ENCODE measurements at regions not wholly inside any gene's neighbourhood (a gene's known extent, or its start where the extent isn't known, plus 50 kb on each side); places are given as distances from the start of the nearest gene placed in this dataset.
"Not testable (repeated sequence)": the region's sequence is repeated elsewhere in the genome, so short reads cannot be mapped to it uniquely, and the experiment has no call there.

GRCh38 chr9:120338340-120338739 lies 241.6 kb downstream of the CDK5RAP2 start:
- DNase-seq, result no peak

- DNase-seq, result no peak
These were observed 242.8 kb downstream of the CDK5RAP2 start for GRCh38 chr9:120337131-120337530.

GRCh38 chr9:120336753-120337090 lies 243.2 kb downstream of the CDK5RAP2 start:
- no peak for DNase-seq

- DNase-seq, result peak; percentile 34
These were observed 243.8 kb downstream of the CDK5RAP2 start for GRCh38 chr9:120336021-120336752.

GRCh38 chr9:120331913-120332312 lies 248.1 kb downstream of the CDK5RAP2 start:
- no peak for DNase-seq

- DNase-seq, result no peak
These were observed 249.9 kb downstream of the CDK5RAP2 start for GRCh38 chr9:120330031-120330430.

- no peak for DNase-seq
These were observed 252.6 kb downstream of the CDK5RAP2 start for GRCh38 chr9:120327322-120327721.

GRCh38 chr9:120326049-120326693 lies 253.8 kb downstream of the CDK5RAP2 start:
- no peak for DNase-seq

GRCh38 chr9:120324996-120325642 lies 254.8 kb downstream of the CDK5RAP2 start:
- DNase-seq, result peak; percentile 40

GRCh38 chr9:120324461-120324860 lies 255.5 kb downstream of the CDK5RAP2 start:
- DNase-seq, result no peak

- DNase-seq, result no peak
These were observed 256.8 kb downstream of the CDK5RAP2 start for GRCh38 chr9:120323125-120323524.

GRCh38 chr9:120319452-120319851 lies 260.5 kb downstream of the CDK5RAP2 start:
- DNase-seq, result no peak

GRCh38 chr9:120315154-120315553 lies 264.8 kb downstream of the CDK5RAP2 start:
- no peak for DNase-seq

GRCh38 chr9:120312031-120312430 lies 267.9 kb downstream of the CDK5RAP2 start:
- peak; percentile 48 for DNase-seq

GRCh38 chr9:120310035-120310434 lies 269.9 kb downstream of the CDK5RAP2 start:
- no peak for DNase-seq

- no peak for DNase-seq
These were observed 271.5 kb downstream of the CDK5RAP2 start for GRCh38 chr9:120308495-120308894.

GRCh38 chr9:120307599-120307998 lies 272.4 kb downstream of the CDK5RAP2 start:
- peak; percentile 44 for DNase-seq

- no peak for DNase-seq
These were observed 273.4 kb downstream of the CDK5RAP2 start for GRCh38 chr9:120306561-120306960.

- DNase-seq, result no peak
These were observed 273.9 kb downstream of the CDK5RAP2 start for GRCh38 chr9:120306088-120306487.

- not testable (repeated sequence) for DNase-seq
These were observed 275.1 kb downstream of the CDK5RAP2 start for GRCh38 chr9:120304896-120305295.

GRCh38 chr9:120303519-120303918 lies 276.4 kb downstream of the CDK5RAP2 start:
- DNase-seq, result no peak

GRCh38 chr9:120299785-120300184 lies 280.2 kb downstream of the CDK5RAP2 start:
- DNase-seq, result peak; percentile 15

GRCh38 chr9:120294003-120294402 lies 286.0 kb downstream of the CDK5RAP2 start:
- DNase-seq, result no peak

GRCh38 chr9:120292606-120293005 lies 287.4 kb downstream of the CDK5RAP2 start:
- DNase-seq, result no peak
